Hepatocyte (in vitro differentiated cells): ENCODE measurements at regions not wholly inside any gene's neighbourhood (a gene's known extent, or its start where the extent isn't known, plus 50 kb on each side); places are given as distances from the start of the nearest gene placed in this dataset.

ENCODE experiments used
- CTCF ChIP-seq: fragments of 200-600 bp; sonication (generic); IDR thresholded peaks from 2 replicates; pipeline ENCODE4 v1.5.1; 2016; ENCODE audit warnings: antibody characterized with exemption, mild to moderate bottlenecking; ENCODE audit not compliant: poor library complexity
- EZH2 ChIP-seq: fragments of 200-600 bp; sonication (generic); IDR thresholded peaks from 2 replicates; pipeline ENCODE4 v1.6.1; 2016; ENCODE audit warnings: antibody characterized with exemption, mild to moderate bottlenecking, borderline replicate concordance

GRCh38 chr7:46032353-46032752, 111.3 kb upstream of the IGFBP3 start:
- no peak for TF ChIP-seq CTCF
- no peak for TF ChIP-seq EZH2
